ENCODE measurements at regions not wholly inside any gene's neighbourhood (a gene's known extent, or its start where the extent isn't known, plus 50 kb on each side); places are given as distances from the start of the nearest gene placed in this dataset.

DNA sequence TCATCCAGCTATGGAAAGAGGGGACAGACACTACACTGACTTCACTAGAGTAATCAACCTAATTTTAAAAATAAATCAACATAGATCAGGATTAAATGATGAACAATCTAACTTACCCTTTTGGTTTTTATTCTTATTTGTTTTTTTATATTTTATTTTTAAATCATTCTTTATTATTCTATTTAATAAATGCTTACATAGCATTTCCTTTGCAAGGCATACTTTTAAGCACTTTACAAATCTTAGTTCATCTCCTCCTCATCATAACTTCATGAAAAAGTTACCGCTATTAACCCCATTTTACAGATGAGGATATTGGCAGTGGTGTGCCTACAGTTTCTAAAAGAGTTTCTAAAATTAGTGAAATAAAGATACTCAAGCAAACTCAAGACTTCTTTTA is 380.6 kb downstream of the TBC1D4 start:
- no TSS peak for BruUV-seq (replicated peaks)
- Histone ChIP-seq H3K4me1 (ENCODE audit: insufficient read depth, low read length) (no peaks in the 10 kb centered on the region), H2AFZ (ENCODE audit: low read length) (no peak overlapping the region), H3K27ac (ENCODE audit: extremely low read length, insufficient read depth, low read length) (no peak overlapping the region), H3K4me3 (replicated peaks in 1 of 3; ENCODE audit: insufficient read depth in 1 of 3, low read depth in 2 of 3, low read length in 3 of 3) (no peak overlapping the region), H3K4me2 (ENCODE audit: low read depth, low read length) (no peak overlapping the region), H3K27me3 (ENCODE audit: control insufficient read depth in 1 of 2, insufficient read depth in 2 of 2, low read length in 2 of 2) (no peaks in the 10 kb centered on the region), H3K36me3 (replicated peaks in 1 of 2; ENCODE audit: control insufficient read depth in 1 of 2, insufficient read depth in 2 of 2, low read length in 2 of 2) (no peaks in the 10 kb centered on the region), H3K79me2 (ENCODE audit: insufficient read depth, low read length) (no peaks in the 10 kb centered on the region), H3K9ac (ENCODE audit: insufficient read depth, low read depth, low read length) (no peak overlapping the region), H3K9me3 (ENCODE audit: low read length) (no peaks in the 10 kb centered on the region), H4K20me1 (ENCODE audit: insufficient read depth, low read length) (no peaks in the 10 kb centered on the region)
- in situ Hi-C loops (cut with HindIII; ENCODE audit: extremely low pct_ligation_motif_present, low pct_unique_long_range_greater_than_20kb) (no loop called here), intact Hi-C loops (cut with micrococcal nuclease; ENCODE audit: unreplicated experiment) (no loop called here)
- ChIA-PET CTCF (ENCODE audit: low intra/inter-chr PET ratio, low total read pairs) (no interaction called here), POLR2A (no interaction called here)
- FAIRE-seq (no peak), ATAC-seq (no peak), DNase-seq (ENCODE audit: low spot score) (no peak)
- TF ChIP-seq ZNF605 (CRISPR knock-in tag; IDR thresholded peaks at IDR 0.05): no peak
- no peak for TF ChIP-seq DPF2 (CRISPR knock-in tag; IDR thresholded peaks at IDR 0.05; ENCODE audit: borderline replicate concordance, low read depth)
- TF ChIP-seq MAFK (conservative IDR thresholded peaks at IDR 0.05 in 1 of 2, IDR thresholded peaks at IDR 0.05 in 1 of 2; ENCODE audit: low read length in 2 of 2): peak in 1 of 2 experiments; percentile 73; a peak in 2 of 4 replicates
- TF ChIP-seq SRY (CRISPR knock-in tag; IDR thresholded peaks at IDR 0.05): no peak
- TF ChIP-seq MAFF (IDR thresholded peaks at IDR 0.05; ENCODE audit: low read depth, low read length): 0 out of 2 replicates have a peak, but pooled peaks have one; percentile 31
- WGBS (ENCODE audit: low lambda C conversion rate): 53% methylated on average over 1 of the region's 1 CpG

GRCh38 chr13:75092143-75092542 is 389.8 kb downstream of the TBC1D4 start:
- Histone ChIP-seq H3K36me3 (replicated peaks in 1 of 2; ENCODE audit: control insufficient read depth in 1 of 2, insufficient read depth in 2 of 2, low read length in 2 of 2) (no peaks in the 10 kb centered on the region), H3K27me3 (ENCODE audit: control insufficient read depth in 1 of 2, insufficient read depth in 2 of 2, low read length in 2 of 2) (no peaks in the 10 kb centered on the region), H3K27ac (ENCODE audit: extremely low read length, insufficient read depth, low read length) (no peak overlapping the region), H3K4me3 (replicated peaks in 1 of 3; ENCODE audit: insufficient read depth in 1 of 3, low read depth in 2 of 3, low read length in 3 of 3) (no peak overlapping the region), H4K20me1 (ENCODE audit: insufficient read depth, low read length) (no peaks in the 10 kb centered on the region), H3K4me2 (ENCODE audit: low read depth, low read length) (no peak overlapping the region), H3K9me3 (ENCODE audit: low read length) (no peaks in the 10 kb centered on the region), H3K4me1 (ENCODE audit: insufficient read depth, low read length) (no peaks in the 10 kb centered on the region), H2AFZ (ENCODE audit: low read length) (no peak overlapping the region), H3K9ac (ENCODE audit: insufficient read depth, low read depth, low read length) (no peak overlapping the region), H3K79me2 (ENCODE audit: insufficient read depth, low read length) (no peaks in the 10 kb centered on the region)
- no peak for TF ChIP-seq HMG20B (CRISPR knock-in tag; conservative IDR thresholded peaks at IDR 0.05)
- TF ChIP-seq DNMT3B (CRISPR knock-in tag; conservative IDR thresholded peaks at IDR 0.05): no peak
- TF ChIP-seq DDIT3 (CRISPR knock-in tag; IDR thresholded peaks at IDR 0.05): no peak
- no peak for DNase-seq (ENCODE audit: low spot score)
- in situ Hi-C loops (cut with HindIII; ENCODE audit: extremely low pct_ligation_motif_present, low pct_unique_long_range_greater_than_20kb): no loop called here
- FAIRE-seq: no peak
- intact Hi-C loops (cut with micrococcal nuclease; ENCODE audit: unreplicated experiment): no loop called here
- no TSS peak for BruUV-seq (replicated peaks)
- ChIA-PET CTCF (ENCODE audit: low intra/inter-chr PET ratio, low total read pairs) (no interaction called here), POLR2A (no interaction called here)
- no peak for ATAC-seq
- 16% methylated on average over 2 of the region's 2 CpGs for WGBS (ENCODE audit: low lambda C conversion rate)
